ENCODE measurements at regions not wholly inside any gene's neighbourhood (a gene's known extent, or its start where the extent isn't known, plus 50 kb on each side); places are given as distances from the start of the nearest gene placed in this dataset.

DNA sequence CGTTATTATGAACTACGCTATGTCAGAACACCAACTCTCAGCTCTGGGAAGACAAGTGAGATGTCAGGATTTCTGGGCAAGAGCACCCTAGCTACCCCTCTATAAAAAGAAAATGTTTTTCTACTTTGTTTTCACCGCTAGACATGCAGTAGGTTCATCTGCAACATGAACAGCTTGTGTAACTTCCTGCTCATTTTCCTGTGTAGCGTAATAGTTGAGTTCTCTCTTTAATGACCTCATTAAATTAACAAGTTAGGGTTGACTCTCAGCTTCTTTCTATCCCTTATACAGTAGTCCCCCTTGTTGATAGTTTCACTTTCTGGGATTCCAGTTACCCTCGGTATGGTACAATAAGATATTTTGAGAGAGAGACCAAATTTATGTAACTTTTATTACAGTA is 329.4 kb upstream of the ZNF32 start:
- no peaks in the 10 kb centered on the region for H3K36me3 Mint-ChIP-seq
- no peak overlapping the region for H3K27ac ChIP-seq (ENCODE audit: low read length)
- CTCF ChIA-PET = interaction anchor here in 1 of 2 donors (0.5 kb wide), 1 partner anchor 24 kb away, joined by 3 read pairs; no protein-coding TSS in a partner anchor

DNA sequence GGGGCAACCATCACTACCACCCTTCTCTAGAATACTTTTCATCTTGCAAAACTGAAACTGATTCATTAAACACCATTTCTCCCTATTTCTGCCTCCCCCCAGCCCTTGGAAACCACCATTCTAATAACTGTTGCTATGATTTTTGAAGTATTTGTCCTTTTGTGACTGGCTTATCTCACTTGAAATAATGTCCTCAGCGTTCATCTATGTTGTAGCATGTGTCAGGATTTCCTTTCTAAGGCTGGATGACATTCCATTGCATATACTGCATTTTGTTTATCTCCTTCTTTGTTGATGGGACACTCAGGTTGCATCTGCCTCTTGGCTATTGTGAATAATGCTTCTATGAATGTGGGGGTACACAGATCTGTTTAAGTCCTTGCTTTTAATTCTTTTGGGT is 327.6 kb upstream of the ZNF32 start:
- DNase-seq = no peak
- H3K9me3 Mint-ChIP-seq = no peaks in the 10 kb centered on the region
- POLR2A ChIA-PET = no interaction called here
- peaks cover 0 to 11% (median 6%) of the 10 kb centered on the region in 3 donors for H3K4me1 Mint-ChIP-seq
- Histone ChIP-seq H3K36me3 (ENCODE audit: control insufficient read depth in 2 of 2, extremely low read depth in 1 of 2, insufficient read depth in 1 of 2, low read length in 1 of 2) (no peaks in the 10 kb centered on the region), H3K4me1 (ENCODE audit: control insufficient read depth in 1 of 2, extremely low read depth in 1 of 2, insufficient read depth in 2 of 2, low read length in 2 of 2) (peaks cover 0 to 7% of the 10 kb centered on the region in 2 experiments), H3K27ac (ENCODE audit: low read length) (no peak overlapping the region), H3K27me3 (replicated peaks in 1 of 2; ENCODE audit: control insufficient read depth in 2 of 2, extremely low read depth in 1 of 2, insufficient read depth in 2 of 2, low read length in 1 of 2) (peaks cover 0 to 12% of the 10 kb centered on the region in 2 experiments), H3K4me3 (ENCODE audit: control insufficient read depth in 1 of 2, extremely low read depth in 1 of 2, low read length in 1 of 2) (no peak overlapping the region), H3K9me3 (no peaks in the 10 kb centered on the region)
- CTCF ChIA-PET = no interaction called here
- ATAC-seq (replicated peaks in 1 of 4) = no peak
- no peak overlapping the region for H3K27ac Mint-ChIP-seq
- no peaks in the 10 kb centered on the region for H3K36me3 Mint-ChIP-seq
- peaks cover 3% of the 10 kb centered on the region in 2 donors for H3K27me3 Mint-ChIP-seq
- 60% methylated on average over 1 of the region's 1 CpG for WGBS (ENCODE audit: insufficient coverage)
- no peak overlapping the region for H3K4me3 Mint-ChIP-seq

More for the DNA sequence above, 329.4 kb upstream of the ZNF32 start:
- no peaks in the 10 kb centered on the region for H3K9me3 Mint-ChIP-seq
- POLR2A ChIA-PET = no interaction called here
- Histone ChIP-seq H3K27me3 (replicated peaks in 1 of 2; ENCODE audit: control insufficient read depth in 2 of 2, extremely low read depth in 1 of 2, insufficient read depth in 2 of 2, low read length in 1 of 2) (peaks cover 0 to 12% of the 10 kb centered on the region in 2 experiments), H3K4me3 (ENCODE audit: control insufficient read depth in 1 of 2, extremely low read depth in 1 of 2, low read length in 1 of 2) (no peak overlapping the region), H3K9me3 (no peaks in the 10 kb centered on the region), H3K36me3 (ENCODE audit: control insufficient read depth in 2 of 2, extremely low read depth in 1 of 2, insufficient read depth in 1 of 2, low read length in 1 of 2) (no peaks in the 10 kb centered on the region), H3K4me1 (ENCODE audit: control insufficient read depth in 1 of 2, extremely low read depth in 1 of 2, insufficient read depth in 2 of 2, low read length in 2 of 2) (peaks cover 0 to 7% of the 10 kb centered on the region in 2 experiments)
- no peak for DNase-seq
- H3K27ac Mint-ChIP-seq = no peak overlapping the region
- H3K27me3 Mint-ChIP-seq = peaks cover 0 to 3% of the 10 kb centered on the region in 2 donors
- ATAC-seq (replicated peaks in 1 of 4) = no peak
- H3K4me1 Mint-ChIP-seq = peaks cover 0 to 14% (median 6%) of the 10 kb centered on the region in 3 donors
- WGBS (ENCODE audit: insufficient coverage) = 67% methylated on average over 2 of the region's 5 CpGs
- H3K4me3 Mint-ChIP-seq = no peak overlapping the region

DNA sequence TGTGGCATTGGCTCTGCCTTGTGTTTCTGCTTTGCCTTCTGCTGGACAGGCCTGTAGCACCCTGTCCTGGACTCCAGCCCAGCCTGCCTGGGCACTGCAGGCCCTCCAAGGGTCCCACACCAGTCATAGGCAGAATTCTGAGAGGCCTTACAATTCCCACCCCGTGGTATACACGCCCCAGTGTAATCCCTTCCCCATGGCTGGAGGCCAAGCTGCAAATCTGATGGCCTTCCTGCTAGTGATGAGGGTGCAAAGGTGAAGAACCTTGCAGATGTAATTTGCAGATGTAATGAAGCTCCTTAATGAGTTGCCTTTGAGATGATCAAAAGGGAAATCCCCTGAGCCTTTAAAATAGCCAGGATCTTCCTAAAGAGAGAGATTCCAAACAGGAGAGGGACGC is 325.1 kb upstream of the ZNF32 start:
- ATAC-seq (replicated peaks in 1 of 4) (no peak), DNase-seq (no peak)
- Histone ChIP-seq H3K9me3 (no peaks in the 10 kb centered on the region), H3K36me3 (ENCODE audit: control insufficient read depth in 2 of 2, extremely low read depth in 1 of 2, insufficient read depth in 1 of 2, low read length in 1 of 2) (no peaks in the 10 kb centered on the region), H3K27me3 (replicated peaks in 1 of 2; ENCODE audit: control insufficient read depth in 2 of 2, extremely low read depth in 1 of 2, insufficient read depth in 2 of 2, low read length in 1 of 2) (peaks cover 0 to 19% of the 10 kb centered on the region in 2 experiments), H3K27ac (ENCODE audit: low read length) (no peak overlapping the region), H3K4me1 (ENCODE audit: control insufficient read depth in 1 of 2, extremely low read depth in 1 of 2, insufficient read depth in 2 of 2, low read length in 2 of 2) (no peaks in the 10 kb centered on the region), H3K4me3 (ENCODE audit: control insufficient read depth in 1 of 2, extremely low read depth in 1 of 2, low read length in 1 of 2) (no peak overlapping the region)
- ChIA-PET CTCF (no interaction called here), POLR2A (no interaction called here)
- H3K4me3 Mint-ChIP-seq = no peak overlapping the region
- peaks cover 3% of the 10 kb centered on the region in 2 donors for H3K27me3 Mint-ChIP-seq
- WGBS (ENCODE audit: insufficient coverage) = 88% methylated on average over 1 of the region's 3 CpGs
- no peak overlapping the region for H3K27ac Mint-ChIP-seq
- no peaks in the 10 kb centered on the region for H3K4me1 Mint-ChIP-seq
- H3K36me3 Mint-ChIP-seq = no peaks in the 10 kb centered on the region
- no peaks in the 10 kb centered on the region for H3K9me3 Mint-ChIP-seq

DNA sequence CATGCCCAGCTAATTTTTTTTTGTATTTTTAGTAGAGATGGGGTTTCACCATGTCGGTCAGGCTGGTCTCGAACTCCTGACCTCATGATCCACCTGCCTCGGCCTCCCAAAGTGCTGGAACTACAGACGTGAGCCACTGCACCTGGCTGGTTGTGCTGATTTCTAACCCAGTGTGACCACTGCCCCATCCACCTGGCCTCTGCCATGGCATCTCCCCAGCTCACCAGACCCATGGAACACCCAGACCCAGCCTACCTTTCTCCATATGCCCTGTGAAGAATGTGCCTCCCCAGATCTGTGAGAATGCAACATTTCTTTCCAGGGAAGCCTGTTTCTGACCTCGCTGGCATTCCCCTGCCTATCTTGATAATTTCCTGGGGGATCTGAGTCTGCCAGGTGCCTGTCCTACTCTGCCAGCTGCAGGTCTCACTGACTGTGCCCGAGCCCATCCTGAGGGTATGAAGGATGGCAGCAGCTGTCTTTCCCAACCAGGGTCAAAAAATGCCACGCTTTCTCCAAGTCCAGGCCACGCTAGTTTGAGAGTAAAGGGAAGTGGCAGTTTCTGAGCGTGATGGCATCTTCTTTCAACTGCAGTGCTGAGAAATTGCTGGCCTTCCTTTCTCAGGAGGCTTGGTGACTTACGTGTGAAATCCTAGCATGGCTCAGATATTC is 324.4 kb upstream of the ZNF32 start:
- no peaks in the 10 kb centered on the region for H3K4me1 Mint-ChIP-seq
- no peaks in the 10 kb centered on the region for H3K4me1 ChIP-seq (ENCODE audit: control insufficient read depth in 1 of 2, extremely low read depth in 1 of 2, insufficient read depth in 2 of 2, low read length in 2 of 2)
- H3K27ac Mint-ChIP-seq = no peak overlapping the region
- ChIA-PET POLR2A (no interaction called here), CTCF (no interaction called here)
- no peak overlapping the region for H3K4me3 ChIP-seq (ENCODE audit: control insufficient read depth in 1 of 2, extremely low read depth in 1 of 2, low read length in 1 of 2)
- H3K36me3 Mint-ChIP-seq = no peaks in the 10 kb centered on the region
- no peak overlapping the region for H3K27ac ChIP-seq (ENCODE audit: low read length)
- DNase-seq = no peak
- no peak overlapping the region for H3K4me3 Mint-ChIP-seq
- H3K27me3 Mint-ChIP-seq = peaks cover 3% of the 10 kb centered on the region in 2 donors
- H3K9me3 Mint-ChIP-seq = no peaks in the 10 kb centered on the region
- no peak for ATAC-seq (replicated peaks in 1 of 4)
- H3K36me3 ChIP-seq (ENCODE audit: control insufficient read depth in 2 of 2, extremely low read depth in 1 of 2, insufficient read depth in 1 of 2, low read length in 1 of 2) = no peaks in the 10 kb centered on the region
- peaks cover 0 to 19% of the 10 kb centered on the region in 2 experiments for H3K27me3 ChIP-seq (replicated peaks in 1 of 2; ENCODE audit: control insufficient read depth in 2 of 2, extremely low read depth in 1 of 2, insufficient read depth in 2 of 2, low read length in 1 of 2)
- H3K9me3 ChIP-seq = no peaks in the 10 kb centered on the region
- 76% methylated on average over 7 of the region's 10 CpGs for WGBS (ENCODE audit: insufficient coverage)

DNA sequence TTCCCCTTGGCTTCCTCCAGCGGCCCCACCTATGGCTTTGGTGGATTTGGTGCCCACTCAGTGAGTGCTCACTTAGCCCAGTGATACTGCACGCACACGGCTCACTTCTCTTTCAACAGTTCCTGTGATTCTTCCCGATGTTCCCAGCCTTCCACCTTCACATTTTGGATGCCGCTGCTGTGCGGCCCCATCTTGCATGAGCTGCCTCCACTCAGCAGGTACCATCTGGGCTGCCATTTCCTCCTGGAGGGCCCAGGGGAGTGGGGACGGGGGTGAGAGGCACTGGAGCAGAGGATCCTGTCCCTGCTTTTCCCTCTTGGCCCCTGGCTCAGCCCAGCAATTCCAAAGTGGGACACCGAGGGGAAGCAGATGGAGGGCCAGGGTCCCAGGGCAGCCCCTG is 323.3 kb upstream of the ZNF32 start:
- Mint-ChIP-seq H3K4me1 (no peaks in the 10 kb centered on the region), H3K9me3 (no peaks in the 10 kb centered on the region), H3K4me3 (no peak overlapping the region), H3K27ac (no peak overlapping the region), H3K36me3 (no peaks in the 10 kb centered on the region), H3K27me3 (peaks cover 3% of the 10 kb centered on the region in 2 donors)
- Histone ChIP-seq H3K9me3 (no peaks in the 10 kb centered on the region), H3K27me3 (replicated peaks in 1 of 2; ENCODE audit: control insufficient read depth in 2 of 2, extremely low read depth in 1 of 2, insufficient read depth in 2 of 2, low read length in 1 of 2) (peaks cover 0 to 19% of the 10 kb centered on the region in 2 experiments), H3K4me1 (ENCODE audit: control insufficient read depth in 1 of 2, extremely low read depth in 1 of 2, insufficient read depth in 2 of 2, low read length in 2 of 2) (no peaks in the 10 kb centered on the region), H3K27ac (ENCODE audit: low read length) (no peak overlapping the region), H3K4me3 (ENCODE audit: control insufficient read depth in 1 of 2, extremely low read depth in 1 of 2, low read length in 1 of 2) (no peak overlapping the region), H3K36me3 (ENCODE audit: control insufficient read depth in 2 of 2, extremely low read depth in 1 of 2, insufficient read depth in 1 of 2, low read length in 1 of 2) (no peaks in the 10 kb centered on the region)
- DNase-seq (no peak), ATAC-seq (replicated peaks in 1 of 4) (no peak)
- ChIA-PET CTCF (no interaction called here), POLR2A (no interaction called here)
- WGBS (ENCODE audit: insufficient coverage) = 91% methylated on average over 6 of the region's 8 CpGs

DNA sequence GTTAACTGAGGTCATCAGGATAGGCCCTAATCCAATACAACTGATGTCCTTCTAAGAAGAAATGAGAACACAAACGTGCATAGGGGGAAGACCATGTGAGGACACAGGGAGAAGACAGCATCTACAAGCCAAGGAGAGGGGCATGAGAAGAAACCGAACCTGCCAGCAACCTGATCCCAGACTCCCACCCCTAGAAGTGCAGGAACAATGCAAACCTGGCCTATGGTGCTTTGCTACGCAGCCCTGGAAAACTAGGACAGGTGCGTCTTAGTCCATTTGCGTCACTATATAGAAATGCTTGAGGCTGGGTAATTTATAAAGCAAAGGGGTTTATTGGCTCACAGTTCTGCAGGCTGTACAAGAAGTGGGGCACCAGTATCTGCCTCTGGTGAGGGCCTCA is 322.6 kb upstream of the ZNF32 start:
- CTCF ChIA-PET = no interaction called here
- Histone ChIP-seq H3K27me3 (replicated peaks in 1 of 2; ENCODE audit: control insufficient read depth in 2 of 2, extremely low read depth in 1 of 2, insufficient read depth in 2 of 2, low read length in 1 of 2) (peaks cover 0 to 23% of the 10 kb centered on the region in 2 experiments), H3K9me3 (no peaks in the 10 kb centered on the region), H3K27ac (ENCODE audit: low read length) (no peak overlapping the region), H3K4me1 (ENCODE audit: control insufficient read depth in 1 of 2, extremely low read depth in 1 of 2, insufficient read depth in 2 of 2, low read length in 2 of 2) (no peaks in the 10 kb centered on the region), H3K4me3 (ENCODE audit: control insufficient read depth in 1 of 2, extremely low read depth in 1 of 2, low read length in 1 of 2) (no peak overlapping the region), H3K36me3 (ENCODE audit: control insufficient read depth in 2 of 2, extremely low read depth in 1 of 2, insufficient read depth in 1 of 2, low read length in 1 of 2) (no peaks in the 10 kb centered on the region)
- Mint-ChIP-seq H3K4me3 (no peak overlapping the region), H3K36me3 (no peaks in the 10 kb centered on the region), H3K4me1 (no peaks in the 10 kb centered on the region), H3K27ac (no peak overlapping the region), H3K9me3 (no peaks in the 10 kb centered on the region), H3K27me3 (peaks cover 3% of the 10 kb centered on the region in 2 donors)
- ATAC-seq (replicated peaks in 1 of 4) (no peak), DNase-seq (no peak)
- POLR2A ChIA-PET = no interaction called here
- WGBS (ENCODE audit: insufficient coverage) = 100% methylated on average over 2 of the region's 5 CpGs

DNA sequence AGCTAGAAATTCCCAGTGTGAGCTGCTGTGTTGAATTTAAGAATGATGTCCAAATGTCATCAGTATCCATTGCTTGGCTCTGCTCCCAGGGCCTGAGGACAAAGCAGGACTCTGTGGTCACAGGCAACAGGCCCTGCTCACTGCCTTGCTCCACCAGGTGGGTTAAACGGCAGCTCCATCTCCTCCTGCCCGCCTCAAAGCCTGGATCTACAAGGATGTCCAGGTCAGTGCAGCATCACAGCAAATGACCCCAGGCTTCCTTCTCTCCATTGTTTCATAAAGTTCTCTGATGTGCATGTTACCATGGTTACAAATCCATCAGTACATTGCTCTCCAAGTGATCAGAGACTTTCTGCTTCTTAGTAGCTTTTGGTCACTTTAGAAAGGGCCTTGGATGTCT is 322.0 kb upstream of the ZNF32 start:
- DNase-seq = no peak
- ATAC-seq (replicated peaks in 1 of 4) = no peak
- POLR2A ChIA-PET = no interaction called here
- H3K9me3 ChIP-seq = no peaks in the 10 kb centered on the region
- H3K4me1 ChIP-seq (ENCODE audit: control insufficient read depth in 1 of 2, extremely low read depth in 1 of 2, insufficient read depth in 2 of 2, low read length in 2 of 2) = no peaks in the 10 kb centered on the region
- peaks cover 5 to 6% of the 10 kb centered on the region in 2 donors for H3K27me3 Mint-ChIP-seq
- H3K27ac Mint-ChIP-seq = no peak overlapping the region
- CTCF ChIA-PET = no interaction called here
- peaks cover 0 to 25% of the 10 kb centered on the region in 2 experiments for H3K27me3 ChIP-seq (replicated peaks in 1 of 2; ENCODE audit: control insufficient read depth in 2 of 2, extremely low read depth in 1 of 2, insufficient read depth in 2 of 2, low read length in 1 of 2)
- 100% methylated on average over 1 of the region's 2 CpGs for WGBS (ENCODE audit: insufficient coverage)
- H3K36me3 ChIP-seq (ENCODE audit: control insufficient read depth in 2 of 2, extremely low read depth in 1 of 2, insufficient read depth in 1 of 2, low read length in 1 of 2) = no peaks in the 10 kb centered on the region
- no peaks in the 10 kb centered on the region for H3K9me3 Mint-ChIP-seq
- H3K4me1 Mint-ChIP-seq = peaks cover 0 to 3% (median 1%) of the 10 kb centered on the region in 3 donors
- no peak overlapping the region for H3K27ac ChIP-seq (ENCODE audit: low read length)
- no peaks in the 10 kb centered on the region for H3K36me3 Mint-ChIP-seq
- H3K4me3 ChIP-seq (ENCODE audit: control insufficient read depth in 1 of 2, extremely low read depth in 1 of 2, low read length in 1 of 2) = no peak overlapping the region
- no peak overlapping the region for H3K4me3 Mint-ChIP-seq
